ENCODE measurements at regions not wholly inside any gene's neighbourhood (a gene's known extent, or its start where the extent isn't known, plus 50 kb on each side); places are given as distances from the start of the nearest gene placed in this dataset.

DNA sequence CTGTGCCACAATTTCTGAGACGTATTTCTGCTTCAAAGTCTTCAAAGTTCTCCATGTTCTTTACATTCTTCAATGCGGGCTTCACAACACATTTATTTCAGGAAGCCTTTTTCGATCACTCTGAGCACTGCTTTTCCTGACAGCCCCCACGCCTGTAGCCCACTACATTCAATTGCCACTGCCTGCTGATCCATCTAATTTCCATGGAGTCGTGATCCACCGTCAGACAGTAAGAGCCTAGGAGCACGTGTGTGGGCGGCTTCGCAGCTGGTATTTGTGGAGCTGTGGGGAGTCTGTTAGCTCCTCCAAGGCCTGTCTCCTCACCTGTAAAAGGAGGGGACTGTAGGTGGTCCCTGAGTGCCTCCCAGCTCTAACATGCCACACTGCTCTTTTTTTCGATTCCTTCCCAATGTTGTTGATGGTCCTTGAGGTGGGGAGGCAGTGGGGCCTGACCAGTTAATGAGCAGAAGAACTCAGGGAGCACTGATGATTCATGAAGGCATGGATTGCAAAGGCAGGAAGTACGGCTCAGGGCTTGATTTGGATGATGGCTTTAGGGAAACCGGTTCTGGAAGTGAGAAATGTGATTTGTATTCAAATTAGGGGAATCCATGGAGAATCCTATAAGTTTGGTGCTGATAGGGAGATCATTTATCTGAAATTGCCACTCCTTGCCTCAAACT, 401.1 kb upstream of the PODXL start:
- no peak overlapping the region for H3K4me2 ChIP-seq (ENCODE audit: low read length)
- no peaks in the 10 kb centered on the region for H3K27me3 ChIP-seq (ENCODE audit: insufficient read depth, low read length)
- no peaks in the 10 kb centered on the region for H3K9me3 ChIP-seq (ENCODE audit: low read length)
- H3K9ac ChIP-seq (ENCODE audit: low read length) = no peak overlapping the region
- TF ChIP-seq CTCF (IDR thresholded peaks at IDR 0.05; ENCODE audit: low read length) = no peak
- no peak for TF ChIP-seq EZH2 (IDR thresholded peaks at IDR 0.05; ENCODE audit: borderline replicate concordance, low read length)
- H3K79me2 ChIP-seq (ENCODE audit: insufficient read depth, low read length) = no peaks in the 10 kb centered on the region
- H2AFZ ChIP-seq (ENCODE audit: low read length) = no peak overlapping the region
- no peaks in the 10 kb centered on the region for H3K36me3 ChIP-seq (ENCODE audit: insufficient read depth, low read length)
- H3K4me1 ChIP-seq (ENCODE audit: insufficient read depth, low read length, severe bottlenecking) = no peaks in the 10 kb centered on the region
- H3K9me2 ChIP-seq (ENCODE audit: low read depth, low read length) = no peaks in the 10 kb centered on the region
- H3K4me3 ChIP-seq (ENCODE audit: low read depth, low read length, poor library complexity, severe bottlenecking) = no peak overlapping the region
- no peaks in the 10 kb centered on the region for H3F3A ChIP-seq (ENCODE audit: insufficient read depth, low read length)
- no peak overlapping the region for H3K27ac ChIP-seq (ENCODE audit: low read depth, low read length, poor library complexity, severe bottlenecking)
- H4K20me1 ChIP-seq (ENCODE audit: insufficient read depth, low read length) = no peaks in the 10 kb centered on the region

DNA sequence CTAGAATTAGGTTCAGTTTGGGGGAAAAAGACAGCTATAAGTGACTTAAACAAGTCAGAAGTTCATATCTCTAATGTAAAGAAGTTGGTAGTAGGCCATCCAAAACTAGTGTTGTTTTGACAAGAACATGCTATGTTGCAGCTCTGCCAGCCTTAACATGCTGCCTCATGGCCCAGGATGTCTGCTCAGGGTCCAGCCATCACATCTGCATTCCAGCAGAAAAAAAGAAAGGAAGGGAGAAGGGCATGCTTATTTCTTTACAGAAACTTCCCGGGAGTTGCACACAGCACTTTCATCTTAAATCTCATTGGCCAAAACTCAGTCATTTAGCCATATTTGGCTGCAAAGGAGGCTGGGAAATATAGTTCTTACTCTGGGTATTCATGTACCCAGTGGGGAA, 400.4 kb upstream of the PODXL start:
- Histone ChIP-seq H3K9ac (ENCODE audit: low read length) (no peak overlapping the region), H2AFZ (ENCODE audit: low read length) (no peak overlapping the region), H3K4me3 (ENCODE audit: low read depth, low read length, poor library complexity, severe bottlenecking) (no peak overlapping the region), H3F3A (ENCODE audit: insufficient read depth, low read length) (no peaks in the 10 kb centered on the region), H3K9me2 (ENCODE audit: low read depth, low read length) (no peaks in the 10 kb centered on the region), H4K20me1 (ENCODE audit: insufficient read depth, low read length) (no peaks in the 10 kb centered on the region), H3K27me3 (ENCODE audit: insufficient read depth, low read length) (no peaks in the 10 kb centered on the region), H3K36me3 (ENCODE audit: insufficient read depth, low read length) (no peaks in the 10 kb centered on the region), H3K27ac (ENCODE audit: low read depth, low read length, poor library complexity, severe bottlenecking) (no peak overlapping the region), H3K79me2 (ENCODE audit: insufficient read depth, low read length) (no peaks in the 10 kb centered on the region), H3K9me3 (ENCODE audit: low read length) (no peaks in the 10 kb centered on the region), H3K4me1 (ENCODE audit: insufficient read depth, low read length, severe bottlenecking) (no peaks in the 10 kb centered on the region), H3K4me2 (ENCODE audit: low read length) (no peak overlapping the region)
- TF ChIP-seq EZH2 (IDR thresholded peaks at IDR 0.05; ENCODE audit: borderline replicate concordance, low read length) = no peak
- no peak for TF ChIP-seq CTCF (IDR thresholded peaks at IDR 0.05; ENCODE audit: low read length)

- H3K79me2 ChIP-seq (ENCODE audit: insufficient read depth, low read length) = no peaks in the 10 kb centered on the region
- no peaks in the 10 kb centered on the region for H3K27me3 ChIP-seq (ENCODE audit: insufficient read depth, low read length)
- no peak overlapping the region for H3K4me2 ChIP-seq (ENCODE audit: low read length)
- H3K9me3 ChIP-seq (ENCODE audit: low read length) = no peaks in the 10 kb centered on the region
- H2AFZ ChIP-seq (ENCODE audit: low read length) = no peak overlapping the region
- H4K20me1 ChIP-seq (ENCODE audit: insufficient read depth, low read length) = no peaks in the 10 kb centered on the region
- H3K36me3 ChIP-seq (ENCODE audit: insufficient read depth, low read length) = no peaks in the 10 kb centered on the region
- H3F3A ChIP-seq (ENCODE audit: insufficient read depth, low read length) = no peaks in the 10 kb centered on the region
- TF ChIP-seq CTCF (IDR thresholded peaks at IDR 0.05; ENCODE audit: low read length) (no peak), EZH2 (IDR thresholded peaks at IDR 0.05; ENCODE audit: borderline replicate concordance, low read length) (no peak)
- no peak overlapping the region for H3K4me3 ChIP-seq (ENCODE audit: low read depth, low read length, poor library complexity, severe bottlenecking)
- H3K9ac ChIP-seq (ENCODE audit: low read length) = no peak overlapping the region
- no peaks in the 10 kb centered on the region for H3K4me1 ChIP-seq (ENCODE audit: insufficient read depth, low read length, severe bottlenecking)
- H3K27ac ChIP-seq (ENCODE audit: low read depth, low read length, poor library complexity, severe bottlenecking) = no peak overlapping the region
- H3K9me2 ChIP-seq (ENCODE audit: low read depth, low read length) = no peaks in the 10 kb centered on the region
Observed at GRCh38 chr7:131955679-131956078, 399.3 kb upstream of the PODXL start.
